GM21515 (cell line): ENCODE measurements at regions not wholly inside any gene's neighbourhood (a gene's known extent, or its start where the extent isn't known, plus 50 kb on each side); places are given as distances from the start of the nearest gene placed in this dataset.

Experiments used
- ATAC-seq: cut with Tn5 transposase; IDR thresholded peaks from one replicate; pipeline ENCODE4 v1.9.1; 2021; ENCODE audit not compliant: unreplicated experiment

DNA sequence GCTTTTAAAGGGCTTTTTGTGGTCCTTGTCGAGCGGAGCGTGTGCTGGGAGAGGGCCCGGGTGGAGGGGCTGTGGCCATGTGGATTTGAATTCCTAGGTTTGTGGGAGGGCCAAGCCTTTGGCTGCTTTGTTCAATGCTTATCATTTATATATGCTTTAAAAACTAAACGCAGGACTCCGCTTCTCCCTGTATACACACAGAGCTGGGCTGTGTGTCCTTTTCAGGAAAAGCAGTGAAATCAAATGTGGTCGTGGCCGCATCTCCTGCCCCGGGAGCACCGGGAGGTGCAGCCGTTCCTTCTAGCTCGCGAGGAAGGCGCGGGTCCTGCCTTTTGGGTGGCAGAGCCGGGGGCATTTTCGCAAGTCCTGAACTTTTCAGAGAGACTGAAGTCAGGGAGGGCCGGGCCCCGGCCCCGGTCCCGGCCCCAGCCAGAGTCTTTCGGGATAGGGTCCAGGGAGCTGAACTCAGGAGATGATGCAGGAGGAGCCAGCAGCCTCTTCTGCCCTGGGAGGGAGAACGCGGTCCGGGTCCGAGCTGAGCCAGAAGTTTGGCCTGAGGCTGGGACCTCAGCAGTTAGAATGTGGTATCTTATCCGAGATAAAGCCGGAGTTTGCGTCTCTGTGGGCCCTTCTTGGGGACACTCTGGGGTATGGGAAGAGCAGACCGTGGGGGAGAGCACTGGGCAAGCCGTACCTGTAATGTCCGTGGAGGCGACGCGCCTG, 158.8 kb downstream of the C9orf152 start:
- no peak for ATAC-seq

DNA sequence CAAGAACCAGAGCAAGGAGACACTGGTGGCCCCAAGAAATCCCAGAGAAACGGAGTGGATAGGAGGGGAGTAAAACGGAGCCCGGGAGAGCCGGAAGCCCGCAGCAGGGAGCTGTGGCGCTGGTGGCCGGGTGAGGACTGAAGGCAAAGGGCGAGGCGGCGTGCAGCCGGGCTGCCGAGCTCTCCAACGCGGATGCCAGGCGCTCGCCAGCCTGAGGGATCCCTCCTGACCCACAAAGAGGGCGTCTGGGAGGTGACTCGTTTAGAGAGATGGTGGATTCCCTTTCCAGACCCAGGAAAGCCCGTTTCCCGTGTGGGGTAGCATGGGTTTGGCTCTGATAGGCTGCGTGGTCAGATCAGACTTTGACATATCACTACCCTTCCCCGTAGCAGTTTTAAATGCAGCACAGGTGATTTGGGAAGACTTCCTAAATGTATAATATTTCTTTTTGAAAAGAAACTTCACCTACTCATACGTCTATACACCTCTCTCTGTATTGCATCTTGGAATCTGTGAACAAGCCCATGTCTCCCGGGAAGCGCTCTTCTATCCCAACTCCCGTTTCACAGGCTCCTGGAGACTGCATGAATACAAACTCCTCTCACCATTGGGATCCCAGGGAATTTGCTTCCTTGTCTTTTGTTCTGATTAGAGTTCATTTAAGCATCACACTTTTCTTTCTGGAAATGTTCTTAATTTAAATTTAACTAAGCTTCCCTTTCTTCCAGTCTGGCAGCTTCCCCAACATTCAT, 158.1 kb downstream of the C9orf152 start:
- no peak for ATAC-seq

DNA sequence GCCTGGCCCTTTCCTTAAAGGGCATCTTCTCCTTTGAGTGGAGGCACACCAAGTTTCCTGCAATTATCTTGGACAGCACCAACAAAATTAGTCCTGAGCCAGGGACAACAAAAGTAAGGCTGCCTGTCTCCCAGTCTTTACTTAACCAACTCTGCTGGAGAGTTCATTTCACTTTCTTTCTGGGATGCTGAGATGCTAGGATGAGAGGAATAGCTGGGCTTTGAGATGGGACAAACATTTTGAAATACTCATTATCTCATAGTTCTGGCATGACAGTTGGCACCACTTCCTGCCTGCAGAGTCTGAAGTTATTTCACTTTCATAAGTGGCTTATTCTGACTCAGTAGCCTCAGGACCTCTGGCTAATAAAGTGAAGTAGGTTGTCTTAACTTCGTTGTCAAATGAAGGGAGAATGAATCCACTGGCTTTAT, 157.0 kb downstream of the C9orf152 start:
- peak; percentile 36 for ATAC-seq

DNA sequence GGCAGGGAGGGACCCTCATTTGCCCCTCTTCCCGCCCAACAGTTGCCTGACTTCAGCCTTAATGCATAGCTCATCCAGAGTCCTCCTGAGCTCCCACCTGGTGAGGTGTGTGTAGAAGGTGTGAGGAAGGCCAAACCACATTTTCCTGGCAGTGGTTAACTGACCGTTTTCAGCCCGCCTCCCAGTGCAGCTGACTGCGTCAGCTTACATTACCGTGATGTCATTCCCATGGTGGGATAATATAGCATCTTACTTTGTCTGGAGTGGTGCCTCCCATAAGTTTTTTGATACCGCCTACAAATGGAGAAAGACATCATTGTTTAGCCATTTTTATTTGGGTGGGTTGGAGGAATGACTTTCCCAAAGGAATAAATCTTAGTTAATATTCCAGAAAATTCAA, 151.9 kb downstream of the C9orf152 start:
- ATAC-seq = no peak

DNA sequence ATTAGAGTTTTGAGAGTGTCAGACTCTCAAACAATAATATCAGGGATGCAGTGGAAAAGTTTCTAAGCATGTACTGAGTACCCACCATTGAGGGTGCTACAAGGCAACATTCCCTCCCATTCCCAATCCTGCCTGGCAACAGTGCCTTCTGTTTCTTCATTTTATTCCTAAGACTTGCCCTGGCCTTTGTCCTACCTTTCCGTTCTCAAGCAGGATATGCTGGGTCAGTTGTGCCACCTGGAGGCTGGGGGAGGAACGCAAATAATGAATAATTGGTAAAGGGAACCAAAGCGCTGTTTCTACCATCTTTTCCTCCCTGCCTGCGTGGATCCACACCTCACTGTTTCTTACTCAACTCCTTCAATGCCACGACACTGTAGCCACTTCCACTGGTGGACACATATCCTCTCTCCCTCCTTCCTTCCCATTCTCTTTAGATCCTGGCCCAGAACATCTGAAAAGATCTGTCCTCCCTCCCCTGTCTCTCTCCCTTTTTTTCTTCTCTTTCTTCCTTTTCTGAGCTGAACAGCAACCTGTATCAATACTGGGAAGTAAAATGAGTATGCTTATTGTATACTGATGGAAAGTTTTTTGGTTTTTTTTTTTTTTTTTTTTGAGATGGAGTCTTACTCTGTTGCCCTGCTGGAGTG, 149.5 kb downstream of the C9orf152 start:
- ATAC-seq = peak; percentile 53

DNA sequence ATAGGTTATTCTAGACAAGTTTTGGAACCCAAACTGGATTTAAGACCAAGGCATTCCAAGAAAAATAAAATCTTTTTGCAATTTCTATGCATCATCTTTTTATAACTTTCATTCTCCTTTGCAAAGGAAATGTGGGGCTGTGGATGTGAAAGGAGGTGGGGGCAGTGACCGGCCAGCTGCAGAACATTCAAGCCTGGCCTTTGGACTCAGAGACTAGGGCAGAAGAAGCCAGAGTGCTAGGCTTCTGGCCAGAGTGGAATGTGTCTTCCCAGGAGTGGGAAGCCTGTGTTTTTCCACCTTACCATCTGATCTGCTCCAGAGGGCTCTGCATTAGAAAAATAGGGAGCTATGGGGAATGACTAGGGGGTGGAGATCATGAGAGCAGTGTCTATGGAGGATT, 148.5 kb downstream of the C9orf152 start:
- no peak for ATAC-seq

DNA sequence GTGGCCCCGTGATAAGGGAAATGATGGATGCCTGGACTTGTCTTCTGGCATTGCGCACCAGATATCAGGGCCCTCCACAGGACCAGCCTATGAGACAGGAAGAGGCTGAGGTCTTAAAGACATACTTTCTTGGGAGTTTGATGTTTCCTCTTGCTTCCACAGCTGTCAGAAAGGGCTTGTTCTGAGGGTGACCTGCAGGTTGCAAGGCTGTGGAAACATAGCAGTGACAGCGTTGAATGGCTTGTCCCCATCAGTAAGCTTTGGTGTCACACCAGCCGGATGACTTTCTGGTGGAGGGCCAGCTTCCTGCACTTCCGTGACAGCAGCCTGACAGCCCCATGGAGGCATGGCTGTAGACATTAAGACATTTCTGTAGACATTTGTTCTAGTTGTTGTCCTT, 143.2 kb downstream of the C9orf152 start:
- no peak for ATAC-seq

DNA sequence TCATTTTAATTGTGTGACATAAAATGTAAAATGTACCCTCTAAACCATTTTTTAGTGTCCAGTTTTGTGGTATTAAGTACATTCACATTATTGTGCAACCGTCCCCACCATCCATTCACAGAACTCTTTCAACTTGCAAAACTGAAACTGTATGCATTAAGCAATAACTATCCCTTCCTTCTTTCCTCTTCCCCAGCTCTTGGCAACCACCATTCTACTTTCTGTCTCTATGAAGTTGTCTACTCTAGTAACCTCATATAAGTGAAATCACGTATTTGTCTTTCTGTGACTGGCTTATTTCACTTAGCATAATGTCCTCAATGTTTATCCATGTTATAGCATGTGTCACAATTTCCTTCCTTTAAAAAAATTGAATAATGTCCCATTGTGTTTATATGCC, 142.4 kb downstream of the C9orf152 start:
- ATAC-seq = peak; percentile 78

DNA sequence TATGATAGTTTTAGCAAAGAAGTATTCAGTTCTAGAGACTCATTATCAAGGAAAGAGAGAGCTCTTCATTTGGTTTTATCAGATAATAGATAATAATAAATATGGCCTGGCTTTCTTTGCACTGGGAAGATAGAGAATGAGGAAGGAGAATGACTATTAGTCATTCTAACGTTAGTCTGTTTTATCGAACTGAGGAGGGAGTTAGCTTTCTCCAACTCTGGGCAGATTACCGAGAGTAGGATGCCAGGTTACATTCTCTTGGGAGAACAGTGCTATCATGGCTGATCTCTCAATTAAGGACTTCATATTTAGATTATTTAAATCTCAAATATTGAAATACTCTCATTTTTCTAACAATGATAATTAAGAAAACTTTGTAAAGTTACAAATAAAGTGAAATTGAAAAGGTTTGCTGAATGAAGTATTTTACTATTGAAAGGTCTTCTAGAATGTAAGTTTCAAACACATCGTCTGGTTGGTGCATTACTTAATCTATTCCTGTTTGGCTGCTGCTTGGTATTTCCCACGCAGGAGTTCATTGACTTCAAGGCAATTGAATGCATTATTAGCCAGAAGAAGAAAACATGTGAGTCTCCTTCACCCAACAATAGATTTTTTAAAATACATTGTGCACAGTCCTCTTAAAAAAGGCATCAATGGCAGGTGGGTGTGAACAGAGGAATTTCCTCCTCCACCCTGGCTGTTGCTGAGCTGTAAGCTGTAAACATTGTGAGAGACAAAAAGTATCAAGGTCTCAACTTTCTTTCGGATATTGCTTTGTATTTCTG, 140.8 kb downstream of the C9orf152 start:
- no peak for ATAC-seq

DNA sequence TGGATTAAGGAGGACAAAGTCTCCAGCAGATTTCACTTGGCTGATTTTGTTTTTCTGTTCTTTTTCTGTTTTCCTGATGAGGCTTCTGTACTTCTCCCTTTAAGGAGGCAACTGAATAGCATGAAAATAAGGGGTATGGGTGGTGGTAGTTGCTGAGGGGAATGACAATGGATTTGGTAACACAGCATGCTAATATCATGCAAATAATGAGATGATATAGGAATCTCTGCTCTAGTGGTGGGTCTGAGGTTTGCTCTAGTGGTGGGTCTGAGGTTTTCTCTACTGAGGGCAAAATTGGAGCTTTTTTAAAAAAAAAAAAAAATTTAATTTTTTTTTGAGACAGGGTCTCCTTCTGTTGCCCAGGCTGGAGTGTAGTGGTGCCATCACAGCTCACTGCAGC, 139.7 kb downstream of the C9orf152 start:
- ATAC-seq = no peak

DNA sequence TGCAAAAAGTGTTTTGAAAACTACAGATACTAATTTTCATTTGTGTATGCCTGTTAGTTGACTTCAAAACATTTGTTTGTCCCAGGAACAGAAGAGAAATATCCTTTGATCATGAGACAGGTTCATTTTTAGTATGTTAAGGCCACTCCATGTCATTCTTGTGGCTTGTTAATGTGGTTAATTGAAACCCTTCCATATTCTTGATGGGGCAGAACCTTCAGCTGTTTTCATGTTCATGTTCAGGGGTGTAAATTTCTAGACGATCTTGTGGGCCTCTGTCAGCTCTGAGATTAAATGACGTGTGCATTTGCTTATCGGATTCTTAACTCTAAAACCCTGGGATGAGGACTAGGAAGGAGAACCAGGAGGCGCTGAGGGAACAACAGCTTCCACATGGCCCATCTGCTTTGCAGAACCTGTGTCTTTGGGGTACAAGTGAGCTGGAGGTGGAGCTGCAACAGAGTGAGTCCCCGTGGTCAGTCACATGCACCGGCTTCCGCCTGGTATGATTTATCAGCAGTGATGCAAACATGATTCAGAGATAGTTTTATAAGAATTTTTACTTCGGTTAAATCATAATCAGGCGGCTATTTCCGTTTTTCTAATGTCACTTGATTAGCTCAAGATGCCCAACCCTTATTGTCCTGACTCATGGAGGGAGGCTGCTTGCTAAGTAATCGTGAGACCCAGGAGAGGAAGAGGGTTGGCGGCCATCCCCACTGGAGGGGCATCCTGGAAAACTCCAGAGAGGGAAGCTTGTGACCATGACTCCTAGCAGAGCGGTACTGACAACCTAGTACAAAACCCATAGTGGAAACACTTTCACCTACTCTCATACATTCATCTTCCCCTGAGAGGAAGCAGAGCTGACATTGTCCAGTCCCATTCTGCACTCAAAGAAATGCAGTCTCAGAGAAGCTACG, 138.4 kb downstream of the C9orf152 start:
- ATAC-seq = no peak

DNA sequence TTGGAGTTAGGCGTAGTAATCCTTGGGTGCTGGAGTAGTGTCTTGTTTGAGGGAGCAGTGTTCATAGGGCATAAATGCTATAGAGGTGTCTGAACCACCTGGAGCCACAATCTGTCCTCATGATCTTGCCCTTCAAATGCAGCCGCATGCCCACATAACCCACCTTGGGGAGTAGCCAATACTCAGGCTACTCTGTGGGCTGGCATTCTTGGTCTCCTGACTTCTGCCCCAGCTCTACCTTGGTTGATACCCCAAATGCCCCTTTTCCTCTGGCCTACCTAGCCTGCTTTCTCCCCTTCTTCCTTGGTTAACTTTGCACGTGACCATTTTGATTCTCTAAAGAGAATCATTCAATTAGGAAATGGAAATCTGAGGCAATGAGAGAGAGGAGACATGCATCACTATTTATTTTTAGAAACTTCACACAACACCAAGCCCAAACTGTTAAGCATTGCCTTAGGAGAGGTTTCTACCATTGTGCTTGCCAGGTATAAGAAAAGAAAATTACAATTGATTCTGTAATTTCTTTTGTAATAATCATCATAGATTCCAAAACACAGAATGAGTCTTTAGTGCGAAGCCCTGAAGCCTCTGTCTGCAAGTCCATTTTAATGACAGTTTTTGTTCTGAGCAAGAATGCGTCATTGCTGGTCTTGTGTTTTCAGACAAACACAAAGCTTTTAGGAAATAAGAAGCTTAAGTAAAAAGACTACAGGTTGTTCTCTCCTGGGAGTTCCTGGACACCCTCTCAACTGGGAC, 135.2 kb downstream of the C9orf152 start:
- ATAC-seq = no peak

DNA sequence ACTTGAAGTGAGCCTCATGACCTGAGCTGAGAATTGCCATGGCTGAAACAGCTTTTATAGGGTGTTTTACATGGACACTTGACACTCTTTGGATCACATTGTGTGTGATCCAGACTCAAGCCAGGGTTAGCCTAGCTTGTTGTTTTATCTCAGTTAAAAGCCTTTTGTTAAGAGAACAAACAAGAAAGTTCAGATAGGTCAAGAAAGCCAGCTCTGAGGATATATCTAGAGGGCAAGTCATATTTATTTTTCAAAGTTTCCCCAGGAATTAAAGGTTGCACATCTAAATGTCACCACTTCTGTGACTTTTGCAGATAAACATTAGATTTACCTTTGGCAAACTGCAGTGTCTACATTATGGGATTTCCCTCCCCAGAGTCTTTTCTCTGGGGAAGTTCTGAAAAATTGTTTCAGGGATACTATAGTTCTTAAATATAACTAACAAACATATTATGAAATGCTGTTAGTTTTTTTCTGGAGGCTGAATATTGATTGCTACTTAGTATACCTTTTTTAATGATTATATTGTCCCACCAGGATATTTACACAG, 134.5 kb downstream of the C9orf152 start:
- ATAC-seq = no peak

DNA sequence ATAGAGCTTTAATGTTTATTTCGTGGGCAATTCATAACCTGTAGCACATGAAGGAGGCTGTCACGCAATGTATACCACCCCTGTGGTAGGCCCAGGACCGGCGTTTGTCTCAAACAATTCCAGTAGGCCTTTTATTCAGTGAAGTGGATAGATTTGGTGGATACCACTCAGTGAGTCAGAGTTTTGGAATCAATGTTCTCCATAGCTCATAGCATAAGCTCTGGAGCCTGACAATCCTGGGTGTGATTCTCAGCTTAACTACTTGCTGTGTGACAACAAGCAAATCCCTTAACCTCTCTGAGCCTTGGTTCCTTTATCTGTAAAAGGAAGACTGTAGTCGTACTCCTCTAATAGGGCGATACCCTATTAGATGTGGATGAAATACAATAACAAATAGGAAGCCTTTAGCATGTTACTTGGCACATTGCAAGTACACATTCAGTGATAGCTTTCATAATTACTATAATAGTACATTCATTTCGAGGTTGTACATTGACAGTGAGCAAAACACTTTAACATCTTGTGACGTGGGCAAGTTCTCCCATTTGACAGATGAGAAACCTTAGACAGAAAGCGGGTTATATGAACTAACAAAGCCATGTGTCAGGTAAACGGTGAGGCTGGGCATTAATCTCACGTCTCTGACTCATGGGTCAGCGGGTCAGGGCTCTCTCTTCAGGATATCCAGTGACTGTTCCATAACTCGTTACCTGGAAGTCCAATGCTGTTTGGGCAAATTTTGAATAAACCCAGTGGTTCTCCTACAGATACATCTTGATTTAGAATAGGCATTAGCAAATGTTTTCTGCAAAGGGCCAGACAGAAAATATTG, 130.8 kb downstream of the C9orf152 start:
- no peak for ATAC-seq

DNA sequence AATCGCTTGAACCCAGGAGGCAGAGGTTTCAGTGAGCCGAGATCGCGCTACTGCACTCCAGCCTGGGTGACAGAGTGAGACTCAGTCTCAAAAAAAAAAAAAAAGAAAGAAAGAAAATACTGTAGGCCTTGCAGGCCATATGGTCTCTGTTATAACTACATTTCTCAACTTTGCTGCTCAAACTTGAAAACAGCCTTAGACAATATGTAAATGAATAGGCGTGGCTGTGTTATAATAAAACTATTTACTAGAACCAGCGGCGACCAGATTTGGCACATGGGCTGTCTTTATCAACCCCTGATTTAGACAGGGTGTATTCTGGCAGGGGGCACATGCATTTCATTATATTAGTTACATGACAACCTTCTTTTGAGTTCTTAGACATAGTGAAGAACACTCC, 130.0 kb downstream of the C9orf152 start:
- ATAC-seq = no peak

DNA sequence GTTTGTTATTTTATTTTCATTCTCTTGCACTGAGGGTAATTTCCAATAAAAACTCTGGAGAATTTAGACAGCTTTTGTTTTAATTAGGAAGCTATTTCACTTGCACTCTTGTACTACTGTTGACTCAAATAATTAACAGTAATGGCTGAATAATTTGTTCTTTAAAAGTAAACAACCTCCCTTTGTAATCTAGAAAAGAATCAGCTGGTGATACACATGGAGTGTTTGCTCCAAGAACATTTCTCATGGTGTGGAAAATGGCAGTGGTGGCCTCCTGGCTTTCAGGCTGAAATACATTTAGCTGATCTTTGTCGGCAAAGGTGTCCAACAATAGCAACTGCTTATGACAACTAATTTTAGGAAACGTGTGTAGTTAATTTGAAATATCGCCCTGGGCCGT, 129.4 kb downstream of the C9orf152 start:
- ATAC-seq = no peak

DNA sequence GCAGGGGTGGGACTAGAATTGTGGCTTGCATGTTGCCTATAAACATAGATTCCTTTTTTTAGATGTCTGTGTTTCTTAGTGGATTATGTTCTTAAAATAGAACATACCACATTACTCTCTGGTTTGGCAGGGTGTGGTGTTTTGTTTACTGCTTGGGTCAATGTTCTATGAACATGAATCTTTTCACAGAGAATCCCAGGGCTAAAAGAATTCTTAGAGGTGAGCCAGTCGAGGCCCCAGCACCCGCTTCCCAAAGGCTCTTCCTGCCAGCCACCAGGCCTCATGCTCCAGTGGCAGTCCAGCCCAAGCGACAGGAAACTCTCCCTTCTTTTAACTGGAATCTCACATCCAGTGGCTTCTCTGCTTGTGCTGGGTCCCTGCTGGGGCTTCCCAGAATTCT, 126.6 kb downstream of the C9orf152 start:
- no peak for ATAC-seq

DNA sequence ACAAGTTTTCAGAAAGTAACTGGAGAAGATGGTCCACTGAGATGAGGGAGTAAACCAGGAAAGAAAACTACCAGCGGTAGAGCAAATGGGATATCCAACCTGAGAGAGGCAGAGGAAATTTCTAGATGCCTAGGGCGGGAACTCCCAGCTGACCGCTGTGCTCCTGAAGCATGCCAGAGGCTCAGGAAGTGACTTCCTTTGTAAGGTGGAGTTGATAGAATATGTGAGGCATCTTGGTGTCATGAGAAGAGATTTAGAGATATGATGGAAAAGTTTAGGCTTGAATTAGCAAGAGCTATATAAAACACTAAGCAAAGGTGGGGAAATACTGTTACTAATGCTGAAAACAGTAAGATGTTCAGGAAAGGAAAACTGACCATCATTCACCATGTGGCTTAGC, 124.1 kb downstream of the C9orf152 start:
- no peak for ATAC-seq
